ENCODE measurements at regions not wholly inside any gene's neighbourhood (a gene's known extent, or its start where the extent isn't known, plus 50 kb on each side); places are given as distances from the start of the nearest gene placed in this dataset.

GRCh38 chr3:130227540-130227939 lies 117.9 kb upstream of the COL6A5 start:
- 80 to 94% methylated on average over 2 to 4 of the region's 4 CpGs for WGBS, 2 donors (ENCODE audit: low coverage in 1 of 2)
- Histone ChIP-seq H3K9me3 (no peaks in the 10 kb centered on the region), H3K27ac (no peak overlapping the region), H3K4me3 (no peak overlapping the region), H3K36me3 (no peaks in the 10 kb centered on the region), H3K27me3 (no peaks in the 10 kb centered on the region), H3K4me1 (no peaks in the 10 kb centered on the region)
- TF ChIP-seq POLR2AphosphoS5 (IDR thresholded peaks at IDR 0.05) (no peak), EP300 (IDR thresholded peaks at IDR 0.05) (no peak), CTCF (IDR thresholded peaks at IDR 0.05) (no peak), POLR2A (IDR thresholded peaks at IDR 0.05) (no peak)
- no peak for ATAC-seq

DNA sequence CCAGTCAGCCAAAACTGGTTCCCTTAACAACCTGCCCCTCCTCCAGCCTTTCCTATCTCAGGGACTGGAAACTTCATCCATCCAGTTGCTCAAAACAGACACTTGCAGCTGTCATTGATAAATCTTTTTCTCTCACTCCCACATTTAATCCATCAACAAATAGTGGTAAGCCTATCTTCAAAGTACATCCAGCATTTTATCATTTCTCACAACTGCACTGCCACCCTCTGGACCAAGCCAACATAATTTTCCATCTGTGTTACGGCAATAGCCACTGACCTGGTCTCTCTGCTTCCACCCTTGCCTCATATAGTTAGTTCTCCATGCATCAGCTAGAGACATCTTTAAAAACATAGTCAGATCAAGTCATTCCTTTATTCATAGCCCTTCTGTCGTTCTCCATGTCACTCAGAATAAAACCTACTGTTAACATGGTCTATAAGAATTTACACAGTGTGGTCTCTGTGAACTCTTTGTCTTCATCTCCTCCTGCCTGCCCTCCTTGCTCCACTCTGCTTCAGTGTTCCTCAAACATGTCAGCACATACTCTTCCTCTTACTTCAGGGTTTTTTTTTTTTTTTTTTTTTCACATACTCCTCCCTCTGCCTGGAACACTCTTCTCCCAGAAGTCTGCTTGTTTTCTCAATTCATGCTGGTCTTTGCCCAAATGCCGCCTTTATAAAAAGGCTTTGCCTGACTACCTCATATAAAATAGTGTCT lies 102.5 kb upstream of the COL6A5 start:
- Histone ChIP-seq H3K36me3 (no peaks in the 10 kb centered on the region), H3K27ac (no peak overlapping the region), H3K4me1 (no peaks in the 10 kb centered on the region), H3K4me3 (no peak overlapping the region), H3K27me3 (no peaks in the 10 kb centered on the region), H3K9me3 (no peaks in the 10 kb centered on the region)
- no peak for TF ChIP-seq POLR2AphosphoS5 (IDR thresholded peaks at IDR 0.05)
- peak in 1 of 4 experiments; percentile 14 for TF ChIP-seq CTCF (IDR thresholded peaks at IDR 0.05)
- ATAC-seq: no peak
- WGBS, 2 donors (ENCODE audit: low coverage in 1 of 2): 44 to 54% methylated on average over 2 to 3 of the region's 3 CpGs

DNA sequence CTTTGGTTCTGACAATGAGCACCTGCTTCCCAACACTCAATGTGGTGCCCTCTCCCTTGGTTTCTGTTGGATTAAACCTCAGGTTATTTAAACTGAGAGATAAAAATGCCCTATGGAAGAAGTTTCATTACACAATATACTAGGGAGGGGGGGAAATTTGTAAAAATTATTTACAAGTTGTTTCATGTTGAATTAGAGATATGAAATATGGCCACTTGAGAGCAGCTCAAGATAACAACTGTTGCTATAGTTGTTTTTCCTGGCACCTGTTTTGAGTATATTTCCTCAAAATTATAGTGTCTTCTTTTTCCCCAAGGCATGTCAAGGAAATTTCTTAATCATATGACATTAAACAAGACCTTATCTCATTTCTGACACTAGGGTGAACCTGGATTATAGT lies 101.7 kb upstream of the COL6A5 start:
- Histone ChIP-seq H3K27ac (no peak overlapping the region), H3K9me3 (no peaks in the 10 kb centered on the region), H3K36me3 (no peaks in the 10 kb centered on the region), H3K4me3 (no peak overlapping the region), H3K27me3 (no peaks in the 10 kb centered on the region), H3K4me1 (no peaks in the 10 kb centered on the region)
- ATAC-seq: no peak
- no peak for TF ChIP-seq EP300 (IDR thresholded peaks at IDR 0.05)

DNA sequence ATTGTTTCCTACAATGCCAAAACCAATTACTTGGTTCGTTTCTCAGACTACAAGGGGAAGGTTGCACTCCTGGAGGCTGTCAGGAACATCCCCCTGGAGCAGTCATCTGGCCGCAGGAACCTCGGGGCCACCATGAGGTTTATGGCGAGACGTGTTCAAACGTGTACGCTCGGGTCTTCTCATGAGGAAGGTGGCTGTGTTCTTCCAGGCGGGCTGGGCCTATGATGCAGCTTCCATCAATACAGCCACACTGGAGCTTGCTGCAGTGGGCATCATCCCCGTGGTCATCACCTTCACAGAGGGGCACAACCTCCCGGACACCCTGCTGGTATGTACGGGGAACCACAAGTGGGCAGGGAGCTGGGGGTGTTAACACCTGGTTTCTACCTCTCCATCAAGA lies 94.5 kb upstream of the COL6A5 start:
- 100% methylated on average over 1 of the region's 12 CpGs for whole genome bisulfite sequencing, 2 donors (ENCODE audit: low coverage in 1 of 2)
- Histone ChIP-seq H3K9me3 (no peaks in the 10 kb centered on the region), H3K27me3 (no peaks in the 10 kb centered on the region), H3K27ac (no peak overlapping the region), H3K4me3 (no peak overlapping the region), H3K4me1 (no peaks in the 10 kb centered on the region), H3K36me3 (no peaks in the 10 kb centered on the region)
- ATAC-seq: no peak
- TF ChIP-seq EP300 (IDR thresholded peaks at IDR 0.05) (no peak), CTCF (IDR thresholded peaks at IDR 0.05) (no peak), POLR2A (IDR thresholded peaks at IDR 0.05) (no peak), POLR2AphosphoS5 (IDR thresholded peaks at IDR 0.05) (no peak)

- Histone ChIP-seq H3K4me1 (peaks cover 0 to 23% (median 0%) of the 10 kb centered on the region in 3 donors), H3K27ac (no peak overlapping the region), H3K36me3 (no peaks in the 10 kb centered on the region), H3K27me3 (no peaks in the 10 kb centered on the region), H3K4me3 (no peak overlapping the region), H3K9me3 (no peaks in the 10 kb centered on the region)
- 82 to 94% methylated on average over 1 of the region's 1 CpG for WGBS, 2 donors (ENCODE audit: low coverage in 1 of 2)
- TF ChIP-seq CTCF (IDR thresholded peaks at IDR 0.05) (no peak), POLR2AphosphoS5 (IDR thresholded peaks at IDR 0.05) (no peak), EP300 (IDR thresholded peaks at IDR 0.05) (no peak), POLR2A (IDR thresholded peaks at IDR 0.05) (no peak)
- ATAC-seq: no peak
Observed at GRCh38 chr3:130255442-130255841, 90.0 kb upstream of the COL6A5 start.
